OCI-LY3 (cell line): ENCODE measurements at regions not wholly inside any gene's neighbourhood (a gene's known extent, or its start where the extent isn't known, plus 50 kb on each side); places are given as distances from the start of the nearest gene placed in this dataset.

Experiments used
- EZH2phosphoT487 ChIP-seq: fragments of 200-600 bp; shearing (Covaris generic); IDR thresholded peaks from 2 replicates; pipeline ENCODE4 v1.6.1; 2018; ENCODE audit warnings: antibody characterized with exemption, mixed run types, low read depth
- TF ChIP-seq, protein P1 (sequence below): fragments of 200-600, 300-600 bp; sonication (generic); IDR thresholded peaks from 2 replicates; pipeline ENCODE4 v1.5.1; 2014; ENCODE audit warnings: antibody characterized with exemption, low read length, low read depth

DNA sequence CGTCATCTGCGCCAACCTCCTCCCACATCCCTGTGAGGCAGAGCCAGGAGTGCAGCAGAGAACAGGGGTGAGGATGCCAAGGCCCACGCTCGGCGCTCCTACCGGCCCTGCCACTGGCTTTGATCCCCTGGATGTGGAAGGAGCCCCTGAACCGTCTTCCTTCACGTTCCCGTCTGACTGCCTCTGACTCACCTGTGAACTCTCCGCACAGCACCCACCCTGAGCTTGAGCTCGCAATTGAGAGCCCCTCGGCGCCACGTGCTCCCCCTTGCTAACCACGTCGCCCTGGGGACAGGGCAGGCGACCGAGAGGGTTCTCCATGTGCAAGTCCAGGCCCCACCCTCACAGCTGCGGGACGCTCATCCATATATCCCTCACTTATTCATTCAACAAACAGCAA, 645.3 kb downstream of the BRD1 start:
- TF ChIP-seq, protein P1, sequence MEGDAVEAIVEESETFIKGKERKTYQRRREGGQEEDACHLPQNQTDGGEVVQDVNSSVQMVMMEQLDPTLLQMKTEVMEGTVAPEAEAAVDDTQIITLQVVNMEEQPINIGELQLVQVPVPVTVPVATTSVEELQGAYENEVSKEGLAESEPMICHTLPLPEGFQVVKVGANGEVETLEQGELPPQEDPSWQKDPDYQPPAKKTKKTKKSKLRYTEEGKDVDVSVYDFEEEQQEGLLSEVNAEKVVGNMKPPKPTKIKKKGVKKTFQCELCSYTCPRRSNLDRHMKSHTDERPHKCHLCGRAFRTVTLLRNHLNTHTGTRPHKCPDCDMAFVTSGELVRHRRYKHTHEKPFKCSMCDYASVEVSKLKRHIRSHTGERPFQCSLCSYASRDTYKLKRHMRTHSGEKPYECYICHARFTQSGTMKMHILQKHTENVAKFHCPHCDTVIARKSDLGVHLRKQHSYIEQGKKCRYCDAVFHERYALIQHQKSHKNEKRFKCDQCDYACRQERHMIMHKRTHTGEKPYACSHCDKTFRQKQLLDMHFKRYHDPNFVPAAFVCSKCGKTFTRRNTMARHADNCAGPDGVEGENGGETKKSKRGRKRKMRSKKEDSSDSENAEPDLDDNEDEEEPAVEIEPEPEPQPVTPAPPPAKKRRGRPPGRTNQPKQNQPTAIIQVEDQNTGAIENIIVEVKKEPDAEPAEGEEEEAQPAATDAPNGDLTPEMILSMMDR = no peak
- TF ChIP-seq EZH2phosphoT487 = no peak
